Stimulated activated CD8-positive, alpha-beta memory T cell treated with anti-CD3 and anti-CD28 coated beads, Interleukin-4, amount 100 ng/mL, for 4 hours (primary cell): ENCODE measurements at regions not wholly inside any gene's neighbourhood (a gene's known extent, or its start where the extent isn't known, plus 50 kb on each side); places are given as distances from the start of the nearest gene placed in this dataset.

ENCODE experiments used
- DNase-seq, 2 donors: peaks; one replicate each; pipeline ENCODE4 v3.0.0-alpha.2; 2020; ENCODE audit warnings: low read depth in 2 of 2, low spot score in 1 of 2

DNA sequence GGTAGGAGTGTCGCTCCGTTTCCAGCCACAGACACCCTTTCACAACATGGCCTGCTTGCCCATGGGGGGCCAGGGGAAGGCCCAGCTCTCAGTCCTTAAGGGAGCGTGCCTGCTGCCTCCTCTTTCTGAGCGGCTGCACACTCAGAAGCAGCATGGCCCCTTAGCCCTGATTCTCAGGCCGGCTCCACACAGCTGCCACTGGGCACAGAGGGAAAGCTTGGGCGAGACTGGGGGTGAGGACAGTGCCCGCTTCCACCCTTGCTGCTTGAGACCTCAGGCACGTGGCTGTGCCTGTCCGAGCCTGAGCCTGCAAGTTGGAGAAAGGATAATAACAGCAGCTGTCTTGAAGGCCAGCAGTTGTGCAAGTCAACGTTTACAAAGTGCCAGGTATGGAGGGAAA is 416.3 kb downstream of the SHANK2 start:
- DNase-seq = no peak

DNA sequence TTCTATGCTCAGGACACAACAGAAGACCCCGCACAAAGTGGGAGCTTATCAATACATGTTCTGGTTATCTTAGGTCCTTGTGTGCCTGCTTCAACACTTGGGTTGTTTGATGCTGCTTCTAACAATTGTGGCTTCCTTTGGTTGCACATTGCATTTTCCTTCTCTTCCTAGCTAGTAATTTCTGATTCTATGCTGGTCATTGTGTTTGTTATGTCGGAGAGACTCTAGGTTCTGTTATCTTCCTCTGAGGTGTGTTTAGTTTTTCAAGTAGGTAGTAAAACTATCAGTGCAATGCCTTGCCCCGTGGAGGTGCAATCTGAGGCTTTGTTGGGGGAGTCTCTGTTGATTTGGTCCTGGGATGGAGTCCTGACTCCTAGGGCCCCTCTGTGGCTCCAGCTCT is 414.2 kb downstream of the SHANK2 start:
- DNase-seq = no peak

DNA sequence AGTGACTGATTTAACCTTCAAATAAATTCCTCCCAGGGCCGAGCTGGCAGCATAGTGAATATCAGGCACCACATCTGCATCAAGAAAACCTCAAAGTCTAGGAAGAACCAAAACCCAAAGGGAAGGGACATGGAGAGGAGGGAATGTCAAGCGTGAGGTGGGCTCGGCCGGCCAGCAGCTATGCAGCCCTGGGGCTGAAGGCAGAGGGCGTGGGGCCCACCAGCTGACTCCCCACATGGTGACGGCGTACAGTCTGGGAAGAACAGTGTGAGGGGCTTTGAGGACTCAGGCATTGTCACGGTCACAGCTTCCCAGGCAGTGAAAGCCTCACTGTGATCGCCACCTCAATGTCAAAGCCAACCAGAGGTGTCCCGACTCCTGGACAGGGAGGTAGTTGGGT is 412.5 kb downstream of the SHANK2 start:
- DNase-seq = no peak

GRCh38 chr11:70841264-70841663 is 411.1 kb downstream of the SHANK2 start:
- DNase-seq = no peak

GRCh38 chr11:70842256-70842655 is 410.1 kb downstream of the SHANK2 start:
- no peak for DNase-seq

DNA sequence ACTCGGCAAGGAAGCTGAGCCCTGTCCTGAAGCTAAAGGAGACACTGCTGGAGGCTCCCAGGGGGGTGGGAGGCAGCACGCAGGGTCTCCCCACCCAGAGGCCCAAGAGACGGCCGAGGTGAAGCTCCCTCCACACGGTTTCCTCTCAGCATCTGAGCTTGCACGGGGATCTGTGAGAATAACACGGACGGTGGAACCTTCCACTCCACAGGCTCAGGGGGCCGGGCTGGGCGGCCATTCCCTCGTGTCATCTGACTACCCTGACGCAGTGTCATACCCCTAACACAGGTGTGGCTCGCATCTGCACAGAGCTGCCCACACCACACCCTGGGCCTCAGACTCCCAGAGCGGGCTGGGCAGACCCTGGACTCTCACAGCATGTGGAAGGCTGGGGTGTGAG is 409.7 kb downstream of the SHANK2 start:
- DNase-seq = no peak

DNA sequence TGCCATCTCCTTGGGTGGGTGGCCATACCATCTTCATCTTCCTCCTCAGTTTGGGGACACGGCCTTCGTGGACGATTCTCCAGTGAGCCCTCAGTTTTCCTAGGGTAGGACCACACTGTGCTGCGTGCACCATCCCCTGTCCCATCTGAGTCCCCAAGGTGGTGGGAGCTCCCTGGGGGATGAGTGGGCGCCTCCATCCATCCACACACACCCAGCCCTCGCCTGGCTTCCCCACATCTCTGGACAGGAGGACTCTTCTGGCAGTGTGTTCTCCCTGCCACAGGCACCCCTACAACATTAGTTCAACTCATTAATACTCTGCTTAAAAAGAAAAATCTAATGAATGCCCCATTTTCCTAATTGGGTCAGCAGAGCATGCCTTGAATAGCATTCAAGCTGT is 408.5 kb downstream of the SHANK2 start:
- no peak for DNase-seq

DNA sequence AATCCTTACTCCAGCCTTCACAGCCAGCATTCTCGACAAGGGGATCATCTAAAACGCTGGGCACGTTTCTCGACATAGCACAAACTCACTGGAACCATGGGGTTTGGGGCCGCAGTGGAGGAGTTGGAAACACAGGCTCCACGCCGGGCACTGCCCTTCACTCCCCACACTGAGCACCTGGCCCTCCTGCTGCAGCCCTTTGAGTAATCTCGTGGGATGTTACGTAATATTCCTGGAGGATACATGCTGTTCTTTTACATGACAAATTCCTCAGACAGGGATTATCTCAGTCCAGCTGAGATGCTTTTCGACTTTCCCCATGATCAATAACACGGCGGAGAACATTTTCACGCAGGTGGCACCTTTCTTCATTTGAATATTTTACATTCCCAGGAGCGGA is 408.0 kb downstream of the SHANK2 start:
- no peak for DNase-seq

- no peak for DNase-seq
Observed at GRCh38 chr11:70845591-70846041, 406.8 kb downstream of the SHANK2 start.

DNA sequence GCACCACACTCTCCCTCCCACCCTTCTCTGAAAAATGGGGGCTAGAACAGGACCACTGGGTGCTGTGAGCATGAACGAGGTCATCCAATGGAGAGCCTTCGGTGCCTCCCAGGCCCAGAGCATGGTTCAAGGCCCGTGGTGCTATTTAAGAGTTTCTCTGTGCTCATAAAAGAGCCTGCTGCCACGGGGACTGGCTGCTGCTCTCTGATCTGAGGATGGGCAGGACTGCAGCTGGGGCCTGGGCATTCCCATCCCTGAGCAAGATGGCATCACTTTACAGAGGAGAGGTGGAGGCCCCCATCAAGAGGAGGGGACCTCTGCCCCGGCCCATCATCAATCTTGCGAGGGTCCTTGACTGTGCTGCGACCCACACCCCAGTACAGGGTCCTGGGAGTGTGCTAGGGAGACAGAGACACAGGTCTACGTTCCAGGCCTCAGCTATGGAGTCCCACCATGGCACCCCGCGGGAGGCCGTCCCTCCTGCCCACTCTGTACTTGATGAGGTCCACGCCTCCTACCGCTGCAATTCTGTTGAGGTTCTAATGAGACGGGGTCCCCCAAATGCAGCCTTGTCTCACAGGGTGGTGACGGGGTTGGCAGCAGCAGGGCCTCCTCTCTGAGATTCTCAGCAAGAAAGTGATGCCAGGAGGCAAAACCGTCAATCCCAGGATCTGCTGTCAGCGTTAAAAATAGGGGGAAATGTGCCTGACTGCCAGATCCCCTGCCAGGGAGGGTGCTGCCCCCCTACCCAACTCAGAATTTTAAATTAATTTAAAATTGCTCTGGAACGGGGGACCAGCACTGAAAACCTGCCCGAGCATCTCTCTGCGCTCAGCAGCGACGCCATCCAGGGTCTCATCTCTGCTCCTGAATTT is 405.4 kb downstream of the SHANK2 start:
- no peak for DNase-seq

GRCh38 chr11:70848243-70848750 is 404.1 kb downstream of the SHANK2 start:
- no peak for DNase-seq

GRCh38 chr11:70849031-70849430 is 403.3 kb downstream of the SHANK2 start:
- no peak for DNase-seq

DNA sequence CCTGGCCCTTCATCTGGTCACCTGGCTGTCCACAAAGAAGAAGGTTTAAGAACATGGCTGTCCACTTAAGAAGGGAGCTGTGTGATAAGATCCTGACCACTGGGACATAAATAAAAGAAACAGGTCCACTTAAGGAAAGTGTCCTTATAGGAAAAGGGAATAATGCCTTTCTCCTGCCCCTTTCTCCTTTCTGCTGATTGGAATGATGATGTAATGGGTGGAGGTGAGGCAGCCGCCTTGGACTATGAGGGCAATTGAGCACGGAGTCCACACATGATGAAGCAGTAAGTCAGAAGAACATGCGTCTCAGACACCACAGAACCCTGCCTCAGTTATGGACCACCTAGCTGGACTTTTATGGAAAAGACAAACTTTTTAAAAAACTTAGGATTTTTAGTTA is 401.1 kb downstream of the SHANK2 start:
- no peak for DNase-seq

DNA sequence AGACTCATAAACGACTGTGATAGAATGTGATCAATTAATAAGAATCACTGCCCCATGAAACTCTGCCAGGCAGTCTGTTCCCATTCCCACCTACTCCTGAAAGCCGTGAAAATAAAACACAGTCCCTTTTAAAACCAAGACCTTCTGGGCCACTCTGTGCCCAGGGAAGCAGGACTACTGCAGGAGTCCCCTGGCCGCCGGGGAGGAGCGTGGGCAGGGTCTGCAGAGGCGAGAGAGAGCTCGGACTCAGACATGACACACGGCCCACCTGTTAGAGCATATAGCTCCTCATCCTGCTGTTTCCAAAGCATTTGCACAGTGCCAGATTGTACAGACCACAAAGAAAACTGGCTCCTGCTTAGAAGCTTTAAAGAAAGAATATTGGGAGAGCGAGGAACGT is 400.5 kb downstream of the SHANK2 start:
- DNase-seq = no peak

GRCh38 chr11:70853068-70853769 is 399.2 kb downstream of the SHANK2 start:
- no peak for DNase-seq

GRCh38 chr11:70853770-70854108 is 398.6 kb downstream of the SHANK2 start:
- DNase-seq = no peak

GRCh38 chr11:70854201-70854600 is 398.2 kb downstream of the SHANK2 start:
- DNase-seq = no peak

- no peak for DNase-seq
Observed at GRCh38 chr11:70854901-70855556, 397.3 kb downstream of the SHANK2 start.

DNA sequence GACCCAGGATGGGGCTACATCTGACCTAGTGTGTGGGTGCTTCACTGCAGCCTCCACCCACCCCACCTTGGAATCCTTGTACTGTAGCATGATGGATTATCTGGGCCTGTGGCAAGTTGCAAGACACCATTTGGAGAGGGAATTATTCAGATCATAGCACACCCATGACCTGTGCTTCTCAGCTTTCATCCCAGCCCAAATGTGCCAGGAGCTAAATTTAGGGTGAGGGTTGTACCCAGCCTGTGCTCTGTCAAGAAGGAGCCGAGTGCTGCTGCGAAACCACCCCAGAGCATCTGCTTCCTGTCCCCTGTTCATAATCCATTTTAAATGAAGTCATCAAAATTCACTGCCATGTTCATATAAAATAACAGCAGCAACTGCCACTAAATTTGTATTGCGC is 394.5 kb downstream of the SHANK2 start:
- DNase-seq = no peak

DNA sequence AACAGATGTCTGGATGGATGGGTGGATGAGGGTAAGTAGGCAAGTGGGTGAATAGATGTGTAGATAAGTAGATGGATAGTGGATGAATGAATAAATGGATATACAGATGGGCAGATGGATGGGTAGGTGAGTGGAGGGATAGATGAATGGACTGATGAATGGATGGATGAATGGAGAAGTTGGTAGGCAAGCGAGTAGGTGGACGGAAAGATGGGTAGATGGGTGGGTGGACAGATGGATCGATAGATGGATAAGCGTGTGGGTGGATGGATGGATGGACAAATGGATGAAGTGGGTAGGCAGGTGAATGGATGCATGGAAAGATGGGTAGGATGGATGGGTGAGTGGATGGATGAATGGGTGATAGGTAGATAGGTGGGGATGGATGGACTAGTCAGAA is 393.2 kb downstream of the SHANK2 start:
- DNase-seq = no peak

- DNase-seq = no peak
Observed at GRCh38 chr11:70860888-70861287, 391.5 kb downstream of the SHANK2 start.

DNA sequence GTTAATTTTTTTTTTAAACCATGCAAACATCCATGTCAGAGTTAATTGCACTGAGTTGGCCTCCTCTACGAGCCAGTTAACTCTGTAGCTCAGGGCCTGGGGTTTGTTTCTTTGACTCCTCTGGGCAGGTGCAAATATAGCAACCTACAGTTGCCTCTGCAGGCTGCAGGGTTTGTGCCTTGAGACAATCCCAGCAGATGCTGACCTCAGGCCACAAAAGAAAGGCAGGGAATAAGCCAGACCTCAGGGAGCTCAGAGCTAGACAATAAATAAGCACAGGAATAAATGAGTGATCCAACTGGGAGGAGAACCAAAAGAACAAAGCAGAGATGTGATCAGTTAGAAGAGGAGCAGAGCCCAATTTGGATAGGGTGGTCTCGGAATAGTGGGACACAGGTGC is 390.8 kb downstream of the SHANK2 start:
- DNase-seq = no peak
